ENCODE measurements at regions not wholly inside any gene's neighbourhood (a gene's known extent, or its start where the extent isn't known, plus 50 kb on each side); places are given as distances from the start of the nearest gene placed in this dataset.

GRCh38 chr1:63119575-63120155, 202.7 kb upstream of the FOXD3 start:
- no peak for DNase-seq (ENCODE audit: low spot score)
- Histone ChIP-seq H3K9me2 (ENCODE audit: insufficient read depth) (peaks cover 9% of the 10 kb centered on the region), H3K4me3 (no peak overlapping the region), H3K36me3 (ENCODE audit: insufficient read depth) (no peaks in the 10 kb centered on the region), H3K4me2 (no peak overlapping the region), H4K20me1 (replicated peaks; ENCODE audit: insufficient read depth) (no peaks in the 10 kb centered on the region), H3F3A (replicated peaks; ENCODE audit: low read depth) (0 out of 2 replicates have a peak, but pooled peaks cover 2% of the 10 kb centered on the region), H3K27me3 (ENCODE audit: insufficient read depth) (no peaks in the 10 kb centered on the region), H3K79me2 (replicated peaks; ENCODE audit: insufficient read depth) (no peaks in the 10 kb centered on the region), H3K4me1 (ENCODE audit: insufficient read depth) (peaks cover 36% of the 10 kb centered on the region), H3K27ac (ENCODE audit: low read depth) (no peak overlapping the region), H2AFZ (no peak overlapping the region)
- H3K4me3 Mint-ChIP-seq = no peak overlapping the region
- H3K36me3 Mint-ChIP-seq (ENCODE audit: low read depth) = no peaks in the 10 kb centered on the region
- H3K4me1 Mint-ChIP-seq = peaks cover 28% of the 10 kb centered on the region
- H3K27ac Mint-ChIP-seq = no peak overlapping the region
- no peak for ATAC-seq
- peaks cover 6% of the 10 kb centered on the region for H3K27me3 Mint-ChIP-seq (ENCODE audit: insufficient read depth, low read depth, poor library complexity)
- no peaks in the 10 kb centered on the region for H3K9me3 Mint-ChIP-seq
- TF ChIP-seq ETS1 (IDR thresholded peaks at IDR 0.05) (no peak), CREB1 (CRISPR knock-in tag; IDR thresholded peaks at IDR 0.05; ENCODE audit: low read depth) (no peak), STAT1 (IDR thresholded peaks at IDR 0.05; ENCODE audit: unreplicated experiment) (no peak), EZH2 (IDR thresholded peaks at IDR 0.05; ENCODE audit: low read depth, unreplicated experiment) (no peak), JUNB (IDR thresholded peaks at IDR 0.05; ENCODE audit: unreplicated experiment) (no peak), ZNF462 (CRISPR knock-in tag; IDR thresholded peaks at IDR 0.05) (no peak), CTCF (conservative IDR thresholded peaks at IDR 0.05; ENCODE audit: low read depth in 2 of 2) (no peak), EZH2phosphoT487 (IDR thresholded peaks at IDR 0.05; ENCODE audit: unreplicated experiment) (no peak)
- TF ChIP-seq, protein P1, sequence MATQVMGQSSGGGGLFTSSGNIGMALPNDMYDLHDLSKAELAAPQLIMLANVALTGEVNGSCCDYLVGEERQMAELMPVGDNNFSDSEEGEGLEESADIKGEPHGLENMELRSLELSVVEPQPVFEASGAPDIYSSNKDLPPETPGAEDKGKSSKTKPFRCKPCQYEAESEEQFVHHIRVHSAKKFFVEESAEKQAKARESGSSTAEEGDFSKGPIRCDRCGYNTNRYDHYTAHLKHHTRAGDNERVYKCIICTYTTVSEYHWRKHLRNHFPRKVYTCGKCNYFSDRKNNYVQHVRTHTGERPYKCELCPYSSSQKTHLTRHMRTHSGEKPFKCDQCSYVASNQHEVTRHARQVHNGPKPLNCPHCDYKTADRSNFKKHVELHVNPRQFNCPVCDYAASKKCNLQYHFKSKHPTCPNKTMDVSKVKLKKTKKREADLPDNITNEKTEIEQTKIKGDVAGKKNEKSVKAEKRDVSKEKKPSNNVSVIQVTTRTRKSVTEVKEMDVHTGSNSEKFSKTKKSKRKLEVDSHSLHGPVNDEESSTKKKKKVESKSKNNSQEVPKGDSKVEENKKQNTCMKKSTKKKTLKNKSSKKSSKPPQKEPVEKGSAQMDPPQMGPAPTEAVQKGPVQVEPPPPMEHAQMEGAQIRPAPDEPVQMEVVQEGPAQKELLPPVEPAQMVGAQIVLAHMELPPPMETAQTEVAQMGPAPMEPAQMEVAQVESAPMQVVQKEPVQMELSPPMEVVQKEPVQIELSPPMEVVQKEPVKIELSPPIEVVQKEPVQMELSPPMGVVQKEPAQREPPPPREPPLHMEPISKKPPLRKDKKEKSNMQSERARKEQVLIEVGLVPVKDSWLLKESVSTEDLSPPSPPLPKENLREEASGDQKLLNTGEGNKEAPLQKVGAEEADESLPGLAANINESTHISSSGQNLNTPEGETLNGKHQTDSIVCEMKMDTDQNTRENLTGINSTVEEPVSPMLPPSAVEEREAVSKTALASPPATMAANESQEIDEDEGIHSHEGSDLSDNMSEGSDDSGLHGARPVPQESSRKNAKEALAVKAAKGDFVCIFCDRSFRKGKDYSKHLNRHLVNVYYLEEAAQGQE (IDR thresholded peaks at IDR 0.05; ENCODE audit: unreplicated experiment) = no peak
